GM19467 (cell line): ENCODE measurements at regions not wholly inside any gene's neighbourhood (a gene's known extent, or its start where the extent isn't known, plus 50 kb on each side); places are given as distances from the start of the nearest gene placed in this dataset.
"Not testable (repeated sequence)": the region's sequence is repeated elsewhere in the genome, so short reads cannot be mapped to it uniquely, and the experiment has no call there.

Source experiments
- ATAC-seq: cut with Tn5 transposase; IDR thresholded peaks from one replicate; pipeline ENCODE4 v1.9.1; 2021; ENCODE audit warnings: mild to moderate bottlenecking, moderate library complexity; ENCODE audit not compliant: unreplicated experiment

- no peak for ATAC-seq
Observed at GRCh38 chr3:26964313-26964712, 341.7 kb downstream of the LRRC3B start.

GRCh38 chr3:26964836-26965235 is 342.3 kb downstream of the LRRC3B start:
- no peak for ATAC-seq

DNA sequence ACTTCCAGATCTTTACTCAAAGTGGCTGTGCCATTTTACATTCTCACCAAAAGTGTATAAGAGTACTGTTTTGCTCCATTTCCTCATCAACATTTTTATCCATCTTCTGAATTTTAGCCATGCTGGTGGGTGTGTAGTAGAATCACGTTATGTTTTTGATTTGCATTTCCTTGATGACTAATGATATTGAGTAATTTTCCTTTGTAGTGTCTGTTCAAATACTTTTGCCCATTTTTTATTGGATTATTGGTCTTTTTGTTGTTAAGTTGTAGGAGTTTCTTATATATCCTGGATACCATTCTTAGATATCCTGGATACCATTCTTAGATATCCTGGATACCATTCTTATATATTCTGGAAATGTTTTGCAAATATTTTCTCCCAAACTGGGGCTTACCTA is 344.9 kb downstream of the LRRC3B start:
- ATAC-seq: no peak

GRCh38 chr3:26984416-26985390 is 362.1 kb downstream of the LRRC3B start:
- ATAC-seq: no peak

- ATAC-seq: no peak
Observed at GRCh38 chr3:26989037-26989436, 366.5 kb downstream of the LRRC3B start.

GRCh38 chr3:26997226-26997625 is 372.0 kb downstream of the NEK10 start:
- ATAC-seq: no peak

DNA sequence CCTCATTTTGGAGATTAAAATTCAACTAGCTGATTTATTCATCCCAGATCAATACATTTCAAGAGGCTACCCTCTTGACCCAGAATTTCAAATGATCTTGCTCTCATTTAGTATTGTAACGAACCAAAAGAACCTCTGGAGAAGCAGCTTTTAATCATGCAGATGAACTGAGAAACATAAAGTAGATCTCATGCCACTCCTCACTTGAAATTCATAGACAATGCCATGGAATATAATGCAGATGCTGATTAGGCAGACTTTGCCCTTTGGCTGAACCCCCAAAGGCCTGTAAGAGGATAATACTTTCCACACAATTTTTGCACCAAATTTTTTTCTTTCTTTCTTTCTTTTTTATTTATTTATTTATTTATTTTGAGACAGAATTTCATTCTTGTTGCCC is 358.3 kb downstream of the NEK10 start:
- ATAC-seq: no peak

GRCh38 chr3:27022096-27022761 is 347.0 kb downstream of the NEK10 start:
- no peak for ATAC-seq

- ATAC-seq: no peak
Observed at GRCh38 chr3:27024493-27024892, 344.7 kb downstream of the NEK10 start.

DNA sequence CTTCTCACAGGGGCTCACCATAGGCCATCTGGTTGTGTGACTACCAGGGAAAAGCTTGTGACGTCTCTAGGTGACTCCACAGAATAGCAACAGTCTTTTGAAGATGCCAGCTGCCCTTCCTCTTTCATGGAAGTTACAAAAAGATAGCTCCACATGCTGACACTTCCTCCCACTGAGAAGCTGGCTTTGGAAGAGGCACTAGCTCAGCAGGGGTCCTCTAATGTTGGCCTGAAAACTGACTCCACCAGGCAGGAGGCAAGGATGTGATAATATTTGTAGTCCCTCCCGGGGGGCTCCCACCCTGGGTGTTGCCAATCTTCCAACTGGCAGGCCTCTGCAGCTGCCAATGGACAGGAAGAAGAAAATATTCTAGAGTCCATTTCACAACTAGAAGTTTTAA is 343.5 kb downstream of the NEK10 start:
- no peak for ATAC-seq

DNA sequence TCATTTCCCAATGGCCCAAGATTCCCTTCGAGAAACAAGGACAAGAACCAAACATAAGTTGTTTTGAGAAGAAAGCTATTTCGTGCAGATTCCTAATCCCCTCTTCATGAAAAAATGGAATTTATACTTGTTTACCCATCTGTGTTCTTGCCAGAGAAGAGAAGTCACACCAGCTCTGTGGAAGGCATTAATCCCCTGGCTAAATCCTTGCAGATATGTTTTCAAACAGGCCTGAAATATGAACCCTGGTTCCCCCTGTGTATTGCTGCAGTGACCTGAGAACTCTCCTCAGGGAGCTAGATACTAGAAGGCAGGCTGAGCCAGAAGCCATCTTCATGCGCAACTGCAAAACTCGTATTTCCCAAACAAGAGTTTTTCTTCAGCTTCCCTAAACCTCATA is 337.7 kb downstream of the NEK10 start:
- ATAC-seq: no peak

DNA sequence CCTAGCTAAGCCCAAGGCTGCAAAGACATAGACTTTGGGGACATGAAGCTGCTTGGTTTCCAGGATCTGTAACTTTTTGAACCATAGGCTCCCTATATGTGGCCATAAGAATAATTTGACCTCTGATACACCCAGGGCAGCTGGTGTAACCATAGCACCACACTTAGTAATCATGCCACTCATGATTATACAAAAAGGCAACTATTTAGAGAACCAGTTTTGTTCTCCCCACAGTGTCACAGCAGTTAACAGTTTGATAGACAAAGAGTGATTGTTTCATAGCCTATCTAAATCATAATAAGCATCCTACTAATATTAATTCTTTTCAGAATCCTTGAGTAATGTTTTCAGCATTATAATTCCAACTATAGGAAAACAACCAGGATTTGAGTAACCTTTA is 334.9 kb downstream of the NEK10 start:
- no peak for ATAC-seq

- ATAC-seq: no peak
Observed at GRCh38 chr3:27040674-27041073, 328.5 kb downstream of the NEK10 start.

- not testable (repeated sequence) for ATAC-seq
Observed at GRCh38 chr3:27042541-27042940, 326.6 kb downstream of the NEK10 start.

DNA sequence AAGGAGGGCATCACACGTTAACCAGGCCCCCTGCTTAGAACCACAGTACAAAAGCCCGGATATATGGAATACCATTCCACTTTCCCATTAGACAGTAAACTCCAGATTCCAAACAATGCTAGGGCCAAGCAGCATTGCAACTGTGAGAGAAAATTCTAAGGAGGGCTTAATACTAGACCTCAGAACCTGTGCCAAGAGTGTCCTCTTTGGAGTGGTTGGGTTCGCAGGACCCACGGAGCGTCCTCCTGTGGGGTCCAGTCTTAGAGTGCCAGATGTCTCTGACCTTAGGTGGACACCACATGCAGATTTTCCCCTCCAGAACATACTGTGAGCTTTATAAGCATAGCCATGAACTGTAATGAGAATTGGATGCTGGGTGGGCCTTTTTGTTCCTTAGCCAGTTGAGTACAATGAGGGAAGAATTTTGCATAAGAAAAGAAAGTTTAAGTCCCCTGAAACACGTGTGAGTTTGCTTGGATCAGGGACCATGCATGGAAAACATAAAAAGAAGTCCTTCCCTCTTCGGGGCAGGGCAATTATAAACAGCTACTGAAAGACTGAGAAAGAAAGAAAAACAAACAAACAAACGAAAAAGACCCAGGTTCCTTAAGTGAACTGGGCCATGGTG is 325.7 kb downstream of the NEK10 start:
- ATAC-seq: no peak

DNA sequence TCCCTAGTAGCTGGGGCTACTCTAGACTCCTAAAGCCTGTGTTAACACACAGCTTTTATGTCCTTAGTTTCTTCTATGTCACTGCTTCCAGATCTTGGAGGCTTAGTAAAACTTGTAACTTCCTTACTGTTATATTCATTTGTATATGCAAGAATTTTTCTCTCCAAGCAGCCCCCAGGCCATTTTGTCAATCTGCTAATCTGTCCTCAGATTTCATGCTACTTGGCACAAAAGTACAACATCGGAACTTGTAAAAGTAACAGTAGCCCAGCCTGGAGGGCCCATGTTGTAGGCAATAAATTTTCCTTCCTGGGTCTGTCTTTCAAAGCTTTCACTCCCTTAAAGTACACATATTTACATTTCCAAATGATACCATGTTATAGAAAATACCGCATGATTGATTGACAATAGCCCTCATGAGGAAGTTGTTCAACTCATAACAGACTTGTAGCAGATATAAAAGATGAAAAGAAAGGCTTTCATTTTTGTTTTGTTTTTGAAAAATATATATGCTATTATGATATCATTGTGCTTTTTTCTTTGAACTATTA is 324.2 kb downstream of the NEK10 start:
- no peak for ATAC-seq

- ATAC-seq: no peak
Observed at GRCh38 chr3:27046351-27046750, 322.8 kb downstream of the NEK10 start.

- ATAC-seq: no peak
Observed at GRCh38 chr3:27049792-27050191, 319.4 kb downstream of the NEK10 start.

DNA sequence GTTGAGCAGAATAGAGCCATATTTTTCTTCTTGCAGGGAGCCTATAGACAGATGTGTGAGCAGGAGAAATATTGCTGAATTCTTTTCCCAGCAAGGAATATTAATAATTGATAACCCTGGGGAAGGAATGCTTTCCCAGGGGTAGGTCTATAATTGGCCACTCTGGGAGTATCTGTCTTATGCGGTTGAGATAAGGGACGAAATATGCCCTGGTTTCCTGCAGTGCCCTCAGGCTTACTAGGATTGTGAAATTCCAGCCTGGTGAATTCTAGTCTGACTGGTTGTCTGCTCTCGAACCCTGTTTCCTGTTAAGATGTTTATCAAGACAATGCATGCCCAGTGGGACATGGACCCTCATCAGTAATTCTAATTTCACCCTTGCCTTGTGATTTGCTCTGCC is 317.7 kb downstream of the NEK10 start:
- ATAC-seq: not testable (repeated sequence)

- ATAC-seq: no peak
Observed at GRCh38 chr3:27056326-27056725, 312.9 kb downstream of the NEK10 start.

DNA sequence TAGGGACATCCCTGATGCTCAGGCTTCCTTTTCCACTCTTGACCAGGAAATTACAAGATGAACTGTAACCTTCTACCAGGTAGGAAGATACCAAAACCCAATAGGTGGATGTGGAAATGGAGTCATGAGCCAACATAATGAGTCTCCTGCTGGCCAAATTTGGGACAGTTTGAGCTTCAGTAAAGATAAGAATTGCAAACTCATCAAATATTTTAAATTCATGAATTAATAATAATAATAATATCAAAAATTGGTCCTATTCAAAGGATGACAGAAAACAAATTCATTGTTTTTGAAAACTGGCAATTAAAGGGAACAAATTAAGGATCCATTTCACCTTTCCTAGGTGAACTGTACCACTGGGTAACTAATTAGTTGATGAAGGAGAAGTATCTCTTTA is 309.7 kb downstream of the NEK10 start:
- no peak for ATAC-seq
